ENCODE measurements at regions not wholly inside any gene's neighbourhood (a gene's known extent, or its start where the extent isn't known, plus 50 kb on each side); places are given as distances from the start of the nearest gene placed in this dataset.
"Not testable (repeated sequence)": the region's sequence is repeated elsewhere in the genome, so short reads cannot be mapped to it uniquely, and the experiment has no call there.

DNA sequence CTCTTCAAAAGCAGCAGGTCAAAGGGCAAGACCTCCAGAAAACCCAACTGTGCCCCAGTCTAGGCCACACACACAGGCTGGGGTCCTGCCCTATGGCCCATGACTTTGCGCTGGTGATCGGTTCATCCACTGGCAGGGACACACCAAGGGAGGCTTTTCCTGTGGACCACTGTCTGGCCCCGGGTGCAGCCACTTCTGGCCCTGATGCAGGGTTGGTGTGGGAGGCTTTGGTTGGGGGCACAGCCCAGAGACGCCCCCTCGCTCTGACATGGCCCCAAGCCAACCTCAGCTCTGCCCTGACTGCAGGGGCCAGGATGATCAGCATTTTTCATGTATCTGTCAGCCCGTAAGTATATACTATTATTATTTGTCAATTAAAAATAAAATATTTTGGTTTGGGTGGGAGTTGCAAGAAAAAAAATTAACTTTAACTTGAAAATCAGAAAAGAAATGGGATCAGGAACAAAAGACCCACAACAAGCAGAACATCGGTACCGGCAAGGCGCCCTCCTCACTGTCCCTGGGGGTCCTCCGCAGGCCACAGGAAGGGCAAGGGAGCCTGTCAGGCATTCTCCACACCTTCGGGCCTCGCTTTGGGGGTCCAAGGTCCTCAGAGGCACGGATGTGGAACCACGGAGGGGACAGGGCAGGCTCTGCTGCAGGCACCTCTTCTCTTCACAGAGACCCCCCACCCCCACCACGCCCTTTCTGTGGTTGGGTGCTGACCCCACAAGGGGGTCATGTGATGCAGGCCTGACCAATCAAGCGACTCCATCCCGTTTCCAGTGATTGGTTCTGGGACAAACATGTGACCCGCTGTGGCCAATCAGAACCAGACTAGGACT, 181.5 kb upstream of the SFSWAP start:
- DNase-seq: no peak

- no peak for DNase-seq
Measured at GRCh38 chr12:131530041-131530332, 180.9 kb upstream of the SFSWAP start.

DNA sequence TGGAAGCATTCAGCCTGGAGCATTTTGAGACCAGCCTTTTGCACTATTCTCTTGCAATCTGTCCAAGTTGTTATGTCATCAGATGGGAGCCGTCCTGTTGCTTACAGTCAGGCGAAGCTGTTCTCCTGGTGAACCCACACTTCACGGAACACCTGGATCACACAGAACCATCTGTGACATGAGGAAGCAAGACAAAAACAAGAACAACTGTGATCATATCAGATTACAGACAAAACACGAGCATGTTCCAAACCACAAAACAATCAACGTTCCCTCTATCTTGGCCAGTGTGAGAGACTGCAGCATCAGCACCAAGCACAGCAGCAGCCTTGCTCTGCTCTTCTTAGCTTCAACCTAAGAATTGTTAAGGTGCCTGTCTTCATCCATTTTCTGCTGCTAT, 180.5 kb upstream of the SFSWAP start:
- DNase-seq: no peak

DNA sequence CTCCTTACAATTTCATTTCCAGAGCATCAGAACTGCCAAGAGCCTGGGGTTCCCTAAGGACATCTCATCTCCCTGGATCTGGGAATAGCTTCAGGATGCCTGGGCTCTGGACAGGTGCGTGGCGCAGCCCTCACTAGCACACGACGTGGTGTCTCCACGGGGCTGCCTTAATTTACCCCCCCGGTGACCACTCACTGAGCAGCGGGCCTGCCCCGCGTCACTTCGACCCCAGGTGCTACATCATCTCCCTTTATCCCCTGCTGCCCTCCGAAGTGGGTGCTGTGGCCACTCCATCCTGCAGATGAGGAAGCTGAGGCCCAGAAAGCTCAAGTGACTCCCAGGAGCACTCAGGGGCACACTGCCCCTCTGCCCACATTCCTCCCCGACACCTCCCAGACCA, 177.8 kb upstream of the SFSWAP start:
- no peak for DNase-seq

- DNase-seq: no peak
Measured at GRCh38 chr12:131535779-131536178, 175.1 kb upstream of the SFSWAP start.

DNA sequence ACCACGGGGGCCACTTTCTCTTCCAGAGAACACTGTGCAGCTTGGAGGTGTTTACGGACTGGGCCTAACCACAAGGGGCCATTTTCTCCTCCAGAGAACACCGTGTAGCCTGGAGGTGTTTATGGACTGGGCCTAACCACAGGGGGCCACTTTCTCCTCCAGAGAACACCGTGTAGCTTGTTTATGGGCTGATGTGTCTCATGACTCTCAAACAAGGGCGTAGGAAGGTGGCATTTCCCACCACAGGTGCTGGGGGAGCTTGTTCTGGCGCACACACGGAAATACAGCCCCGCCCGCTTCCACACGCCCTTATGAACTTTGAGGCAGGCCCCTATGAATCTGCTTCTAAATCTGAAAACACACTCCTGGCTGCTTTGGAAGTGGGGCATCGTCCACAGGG, 174.6 kb upstream of the SFSWAP start:
- DNase-seq: no peak

GRCh38 chr12:131536766-131537165, 174.1 kb upstream of the SFSWAP start:
- DNase-seq: no peak

DNA sequence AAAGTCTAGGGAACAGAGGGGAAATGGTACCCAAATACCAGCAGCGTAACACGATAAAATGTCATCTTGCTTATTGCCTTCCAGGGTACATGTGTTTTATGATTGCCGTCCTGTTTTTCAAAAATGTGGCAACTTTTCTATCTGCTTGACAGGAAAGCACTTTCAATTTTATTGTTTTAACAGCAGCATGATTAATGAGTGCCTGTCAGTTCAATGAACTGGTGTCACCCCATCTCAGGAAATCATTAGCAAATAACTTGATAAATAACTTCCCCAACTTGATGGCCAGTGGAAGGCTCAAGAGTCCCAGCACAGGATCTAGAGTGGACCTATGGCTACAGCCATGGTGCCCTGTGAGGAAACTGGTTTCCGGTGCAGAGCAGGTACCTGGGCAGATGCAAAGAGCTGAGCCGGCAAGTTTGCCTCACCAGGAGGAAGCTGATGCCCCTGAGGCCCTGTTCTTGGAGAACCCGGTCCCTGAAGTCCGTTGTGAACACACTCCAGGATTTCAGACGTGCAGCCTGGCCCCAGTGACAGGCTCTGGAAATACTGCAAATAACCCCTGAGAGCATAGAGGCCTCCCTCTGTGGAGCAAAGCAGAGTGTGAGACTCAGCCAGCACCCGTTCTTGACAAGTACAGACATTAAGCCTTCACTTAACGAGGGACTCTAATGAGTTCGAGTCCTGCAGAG, 173.5 kb upstream of the SFSWAP start:
- no peak for DNase-seq

DNA sequence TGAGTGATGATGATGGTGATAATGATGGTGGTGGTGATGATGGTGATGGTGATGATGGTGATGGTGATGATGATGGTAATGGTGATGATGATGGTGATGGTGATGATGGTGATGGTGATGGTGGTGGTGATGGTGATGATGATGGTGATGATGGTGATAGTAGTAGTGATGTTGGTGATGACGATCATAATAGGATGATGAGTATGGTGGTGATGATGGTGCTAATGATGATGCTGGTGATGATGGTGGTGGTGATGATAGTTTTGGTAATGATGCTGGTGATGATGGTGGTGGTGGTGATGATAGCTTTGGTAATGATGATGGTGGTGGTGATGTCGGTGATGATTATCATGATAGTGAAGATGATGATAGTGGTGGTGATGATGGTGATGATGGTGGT, 171.5 kb upstream of the SFSWAP start:
- no peak for DNase-seq

- no peak for DNase-seq
Measured at GRCh38 chr12:131540138-131540623, 170.7 kb upstream of the SFSWAP start.

- DNase-seq: not testable (repeated sequence)
Measured at GRCh38 chr12:131541512-131541911, 169.4 kb upstream of the SFSWAP start.

- DNase-seq: no peak
Measured at GRCh38 chr12:131542351-131542750, 168.5 kb upstream of the SFSWAP start.

- DNase-seq: no peak
Measured at GRCh38 chr12:131543040-131543439, 167.8 kb upstream of the SFSWAP start.

GRCh38 chr12:131547555-131547954, 163.3 kb upstream of the SFSWAP start:
- no peak for DNase-seq

GRCh38 chr12:131550121-131550520, 160.8 kb upstream of the SFSWAP start:
- DNase-seq: no peak

DNA sequence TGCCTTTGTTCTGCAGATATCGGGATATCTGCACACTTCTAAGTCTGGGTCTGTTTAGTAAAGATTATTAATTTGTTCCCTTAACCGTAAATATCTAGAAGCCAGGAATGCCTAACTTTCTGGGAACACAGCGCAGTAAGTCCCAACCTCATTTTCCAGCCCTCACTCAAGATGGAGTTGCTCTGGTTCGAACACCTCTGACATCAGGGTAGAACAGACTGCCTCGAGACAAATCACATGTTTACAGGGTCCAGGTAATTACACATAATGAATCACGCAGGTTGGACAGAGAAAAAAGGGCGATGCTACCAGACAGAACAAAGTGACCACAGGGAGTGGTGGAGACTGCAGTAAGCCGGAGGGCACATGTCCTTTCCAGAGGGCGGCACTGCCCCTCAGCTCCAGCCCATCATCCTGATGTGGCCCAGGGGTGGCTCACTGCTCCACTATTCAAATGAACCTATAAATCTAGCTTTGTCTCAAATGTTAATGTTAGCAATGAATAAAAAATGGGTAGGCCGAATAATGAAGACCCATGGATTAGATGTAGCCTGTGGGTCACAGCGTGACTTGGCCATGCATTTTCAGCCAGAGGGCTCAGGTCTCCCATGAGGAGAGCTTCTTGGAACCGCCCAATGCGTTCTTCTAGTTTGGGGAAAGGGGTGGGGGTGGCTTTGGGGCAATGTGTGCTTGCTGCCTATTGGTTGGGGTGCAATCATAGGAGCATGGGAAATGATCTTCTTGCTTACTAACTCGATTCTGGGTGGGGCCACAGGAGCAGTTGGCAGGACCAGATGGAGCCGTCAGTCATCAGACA, 159.0 kb upstream of the SFSWAP start:
- DNase-seq: no peak

DNA sequence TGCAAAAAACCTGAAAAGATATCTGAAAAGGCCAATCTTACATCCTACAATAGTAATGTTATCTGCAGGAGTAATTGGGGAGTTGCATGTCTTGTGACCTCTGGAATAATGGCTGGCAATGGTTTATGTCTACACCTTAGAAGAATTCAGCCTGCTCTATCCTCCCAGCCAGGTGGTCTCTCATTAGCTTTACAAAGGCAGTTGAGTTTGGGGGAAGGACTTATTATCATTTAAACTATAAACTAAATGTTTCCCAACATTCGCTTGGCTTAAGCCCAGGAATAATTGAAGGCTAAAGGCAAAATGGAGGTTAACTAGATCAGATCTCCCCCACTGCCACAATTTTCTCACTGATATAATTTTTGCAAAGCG, 158.4 kb upstream of the SFSWAP start:
- DNase-seq: no peak

GRCh38 chr12:131553096-131553777, 157.7 kb upstream of the SFSWAP start:
- DNase-seq: no peak

GRCh38 chr12:131555197-131555846, 155.6 kb upstream of the SFSWAP start:
- no peak for DNase-seq

- no peak for DNase-seq
Measured at GRCh38 chr12:131555866-131556265, 155.0 kb upstream of the SFSWAP start.

- DNase-seq: no peak
Measured at GRCh38 chr12:131557078-131557709, 153.7 kb upstream of the SFSWAP start.
